H1 (cell line): ENCODE measurements at regions not wholly inside any gene's neighbourhood (a gene's known extent, or its start where the extent isn't known, plus 50 kb on each side); places are given as distances from the start of the nearest gene placed in this dataset.

ENCODE experiments used
- CTCF ChIA-PET: fragments of 300-600 bp; sonication (Branson Sonifier 250); formaldehyde crosslinking; loops from one replicate; lab custom pipeline; 2021; ENCODE audit not compliant: partially characterized antibody; lab: Charles Lee
- POLR2A ChIA-PET: fragments of 300-600 bp; sonication (Branson Sonifier 250); formaldehyde crosslinking; loops from one replicate; lab custom pipeline; 2021; ENCODE audit warnings: inconsistent platforms; ENCODE audit not compliant: partially characterized antibody; lab: Charles Lee
- DNase-seq, 2 experiments: peaks; one replicate each; pipeline versions ENCODE4 v3.0.0 to v3.0.0-alpha.2; 2010 to 2022; ENCODE audit warnings: low spot score in 2 of 2, low read depth in 1 of 2, mixed read lengths in 1 of 2
- FAIRE-seq: peaks from 2 replicates; lab custom pipeline; 2011; peaks lifted over from hg19 to GRCh38; lab: Jason Lieb, UNC
- H2AFZ ChIP-seq: 2 replicates; pipeline ENCODE4 v1.8.1; 2012; ENCODE audit warnings: low read length, inconsistent platforms
- H2AK5ac ChIP-seq: 2 replicates; pipeline ENCODE4 v1.6.1; 2013; ENCODE audit warnings: low read depth, low read length
- H2BK120ac ChIP-seq: replicated peaks from 2 replicates; pipeline ENCODE3; 2013; ENCODE audit warnings: low read depth, low read length, inconsistent platforms
- H2BK12ac ChIP-seq: 2 replicates; pipeline ENCODE4 v1.6.1; 2013; ENCODE audit warnings: low read depth, low read length
- H2BK15ac ChIP-seq: 2 replicates; pipeline ENCODE4 v1.6.1; 2013; ENCODE audit warnings: low read length
- H2BK20ac ChIP-seq: 2 replicates; pipeline ENCODE4 v1.6.1; 2013; ENCODE audit warnings: low read length
- H2BK5ac ChIP-seq: 2 replicates; pipeline ENCODE4 v1.6.1; 2013; ENCODE audit warnings: low read depth, low read length
- H3K14ac ChIP-seq: 2 replicates; pipeline ENCODE4 v1.6.1; 2013; ENCODE audit warnings: inconsistent platforms; ENCODE audit not compliant: insufficient read length
- H3K18ac ChIP-seq: 2 replicates; pipeline ENCODE4 v1.6.1; 2013; ENCODE audit warnings: low read length; ENCODE audit errors: extremely low read depth
- H3K23ac ChIP-seq: 2 replicates; pipeline ENCODE4 v1.6.1; 2013; ENCODE audit warnings: inconsistent platforms; ENCODE audit not compliant: insufficient read length
- H3K23me2 ChIP-seq: 2 replicates; pipeline ENCODE4 v1.6.1; 2013; ENCODE audit warnings: low read depth, low read length
- H3K27ac ChIP-seq: 2 replicates; pipeline ENCODE4 v1.6.1; 2011; ENCODE audit warnings: low read depth, low read length, inconsistent platforms
- H3K27me3 ChIP-seq, 4 experiments: replicated peaks in 1 of 4; 1 replicate in 1 of 4; 2 replicates in 3 of 4; pipeline versions ENCODE4 v1.6.1 to v1.8.1; 2011 to 2013; ENCODE audit warnings: low read length in 3 of 4, mild to moderate bottlenecking in 3 of 4, inconsistent platforms in 2 of 4, mixed read lengths in 2 of 4, moderate library complexity in 1 of 4; ENCODE audit not compliant: control insufficient read depth in 3 of 4, insufficient read depth in 3 of 4; ENCODE audit errors: extremely low read depth in 1 of 4
- H3K36me3 ChIP-seq, 4 experiments: 2 replicates each; pipeline versions ENCODE4 v1.6.1 to v1.8.1; 2011 to 2013; ENCODE audit warnings: mild to moderate bottlenecking in 4 of 4, low read length in 3 of 4, moderate library complexity in 2 of 4, control low read depth in 1 of 4, inconsistent platforms in 1 of 4; ENCODE audit not compliant: insufficient read depth in 4 of 4, control insufficient read depth in 2 of 4
- H3K4ac ChIP-seq: replicated peaks from 2 replicates; pipeline ENCODE3; 2013; ENCODE audit warnings: low read length, low read depth, mixed read lengths, inconsistent platforms; ENCODE audit not compliant: insufficient read length
- H3K4me1 ChIP-seq, 4 experiments: replicated peaks in 1 of 4; 1 replicate in 1 of 4; 2 replicates in 3 of 4; pipeline versions ENCODE4 v1.6.1 to v1.8.1; 2011 to 2013; ENCODE audit warnings: low read length in 3 of 4, inconsistent platforms in 2 of 4, mixed read lengths in 1 of 4; ENCODE audit not compliant: insufficient read depth in 4 of 4, control insufficient read depth in 3 of 4
- H3K4me2 ChIP-seq, 2 experiments: 2 replicates each; pipeline versions ENCODE4 v1.6.1 to v1.8.1; 2011 to 2013; ENCODE audit warnings: low read depth in 2 of 2, low read length in 2 of 2, control low read depth in 1 of 2, inconsistent platforms in 1 of 2, mild to moderate bottlenecking in 1 of 2; ENCODE audit not compliant: insufficient read depth in 1 of 2
- H3K4me3 ChIP-seq, 4 experiments: fragments of 200-600, 300-600 bp in 1 of 4; sonication (generic), shearing (Covaris generic), sonication (Bioruptor Twin) in 1 of 4; 2 replicates each; pipeline versions ENCODE4 v1.5.1 to v1.8.1; 2011 to 2016; ENCODE audit warnings: low read length in 4 of 4, low read depth in 3 of 4, control low read depth in 2 of 4, inconsistent platforms in 2 of 4, mild to moderate bottlenecking in 2 of 4, mixed read lengths in 1 of 4, moderate library complexity in 1 of 4; ENCODE audit not compliant: insufficient read depth in 2 of 4; ENCODE audit errors: extremely low read depth in 1 of 4
- H3K56ac ChIP-seq: replicated peaks from 2 replicates; pipeline ENCODE3; 2013; ENCODE audit warnings: low read depth, mild to moderate bottlenecking, mixed read lengths, low read length, inconsistent platforms; ENCODE audit not compliant: insufficient read length
- H3K79me1 ChIP-seq: 2 replicates; pipeline ENCODE4 v1.6.1; 2013; ENCODE audit warnings: low read depth, low read length, control low read depth
- H3K79me2 ChIP-seq, 2 experiments: 2 replicates each; pipeline versions ENCODE4 v1.6.1 to v1.8.1; 2012 to 2013; ENCODE audit warnings: low read length in 2 of 2, mild to moderate bottlenecking in 2 of 2, inconsistent platforms in 1 of 2; ENCODE audit not compliant: insufficient read depth in 2 of 2, control insufficient read depth in 1 of 2
- H3K9ac ChIP-seq, 4 experiments: replicated peaks in 1 of 4; 1 replicate in 1 of 4; 2 replicates in 3 of 4; pipeline versions ENCODE4 v1.6.1 to v1.8.1; 2011 to 2013; ENCODE audit warnings: low read depth in 3 of 4, low read length in 3 of 4, control low read depth in 2 of 4, mild to moderate bottlenecking in 2 of 4, moderate library complexity in 2 of 4, inconsistent platforms in 1 of 4; ENCODE audit errors: extremely low read depth in 1 of 4
- H3K9me3 ChIP-seq, 2 experiments: 2 replicates each; pipeline versions ENCODE4 v1.6.1 to v1.8.1; 2012 to 2013; ENCODE audit warnings: mild to moderate bottlenecking in 2 of 2, moderate library complexity in 2 of 2, control low read depth in 1 of 2, inconsistent platforms in 1 of 2, low read depth in 1 of 2, low read length in 1 of 2, mixed read lengths in 1 of 2; ENCODE audit not compliant: insufficient read depth in 2 of 2
- H4K20me1 ChIP-seq, 2 experiments: replicated peaks in 1 of 2; 2 replicates each; pipeline versions ENCODE3 to v1.8.1; 2011 to 2013; ENCODE audit warnings: inconsistent platforms in 2 of 2, low read length in 2 of 2, mild to moderate bottlenecking in 1 of 2; ENCODE audit not compliant: insufficient read depth in 2 of 2, control insufficient read depth in 1 of 2
- H4K5ac ChIP-seq: 2 replicates; pipeline ENCODE4 v1.6.1; 2013; ENCODE audit warnings: low read length, low read depth, mixed read lengths, inconsistent platforms; ENCODE audit not compliant: insufficient read length
- H4K8ac ChIP-seq: 2 replicates; pipeline ENCODE4 v1.8.0; 2013; ENCODE audit warnings: mild to moderate bottlenecking, moderate library complexity, low read length, inconsistent platforms; ENCODE audit not compliant: insufficient read depth; ENCODE audit errors: extremely low read depth
- H4K91ac ChIP-seq: replicated peaks from 2 replicates; pipeline ENCODE3; 2013; ENCODE audit warnings: low read length, mixed read lengths, inconsistent platforms; ENCODE audit not compliant: insufficient read length
- BRCA1 ChIP-seq: IDR thresholded peaks from 2 replicates; pipeline ENCODE4 v1.6.1; 2012; ENCODE audit warnings: low read depth, low read length, improper control_type of control experiment
- GTF2F1 ChIP-seq: IDR thresholded peaks from 2 replicates; pipeline ENCODE4 v1.6.1; 2012; ENCODE audit warnings: low read depth, low read length, improper control_type of control experiment, borderline replicate concordance
- SIRT6 ChIP-seq: IDR thresholded peaks from one replicate; pipeline ENCODE4 v1.7.1; 2012; ENCODE audit warnings: low read length, inconsistent platforms
- WGBS, 2 experiments: shearing (Covaris generic) in 1 of 2; methylation state at CpG; one replicate each; pipeline versions ENCODE4 v1.1.6 to v1.1.7; 2013 to 2015; ENCODE audit warnings: low lambda C conversion rate in 2 of 2, mixed read lengths in 2 of 2, inconsistent platforms in 1 of 2, low coverage in 1 of 2, missing lambda C conversion rate in 1 of 2; ENCODE audit not compliant: insufficient replicate concordance in 2 of 2, insufficient coverage in 1 of 2, insufficient read length in 1 of 2; ENCODE audit errors: extremely low coverage in 1 of 2, missing lambda C conversion rate in 1 of 2; 5-methylcytosine and 5-hydroxymethylcytosine counted together

DNA sequence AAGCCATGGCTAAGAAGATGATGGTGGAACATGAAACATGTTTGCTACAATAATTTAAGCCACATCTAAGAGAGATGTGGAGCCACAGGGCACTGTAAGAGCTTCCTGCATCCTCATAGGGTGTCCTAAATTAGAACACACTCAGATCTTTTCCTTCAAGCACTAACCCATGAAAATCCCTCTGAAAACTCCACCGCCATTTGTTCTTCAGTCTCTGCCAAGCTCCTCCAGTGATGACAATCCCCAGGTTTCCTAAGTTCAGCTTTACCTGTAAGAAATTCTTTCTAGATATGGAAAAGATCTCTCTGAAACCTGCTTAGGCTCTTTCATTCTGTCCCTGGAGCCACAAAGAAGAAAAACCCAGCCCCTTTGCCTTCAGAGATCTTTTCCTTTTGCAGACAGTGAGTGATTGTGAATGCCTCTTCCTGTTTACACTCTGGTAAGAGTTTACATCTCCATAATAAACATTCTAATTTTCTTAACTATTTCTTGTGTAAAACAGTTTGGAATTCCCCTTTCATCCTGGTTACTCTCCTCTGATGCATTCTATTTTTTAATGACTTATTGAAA is 907.2 kb downstream of the VRK1 start:
- Histone ChIP-seq H4K20me1 (no peaks in the 10 kb centered on the region), H3K23me2 (no peaks in the 10 kb centered on the region), H3K4me1 (peaks cover 0 to 8% (median 2%) of the 10 kb centered on the region in 4 experiments; a peak in 3 of 7 replicates), H3K4me2 (no peak overlapping the region), H4K8ac (no peak overlapping the region), H3K9ac (no peak overlapping the region), H3K14ac (no peak overlapping the region), H2BK12ac (0 out of 2 replicates have a peak overlapping the region, but pooled peaks have one; percentile 32), H2BK15ac (no peak overlapping the region), H2AFZ (no peak overlapping the region), H3K27me3 (no peaks in the 10 kb centered on the region; a peak in 1 of 7 replicates), H3K23ac (no peak overlapping the region), H2BK120ac (peak overlapping the region; percentile 30), H3K9me3 (peaks cover 2 to 10% of the 10 kb centered on the region in 2 experiments; a peak in 3 of 4 replicates), H2BK20ac (peak overlapping the region; percentile 16; the same call in 1 of the 2 replicates), H3K27ac (no peak overlapping the region), H4K91ac (peak overlapping the region; percentile 22), H3K18ac (peak overlapping the region; percentile 38; the same call in 1 of the 2 replicates), H2BK5ac (peak overlapping the region; percentile 86; the same call in 1 of the 2 replicates), H2AK5ac (no peak overlapping the region; the same call in 1 of the 2 replicates), H3K79me1 (no peaks in the 10 kb centered on the region), H3K36me3 (no peaks in the 10 kb centered on the region), H3K4me3 (no peak overlapping the region; a peak in 1 of 8 replicates), H4K5ac (no peak overlapping the region), H3K79me2 (no peaks in the 10 kb centered on the region), H3K56ac (no peak overlapping the region), H3K4ac (no peak overlapping the region)
- 100% methylated on average over 1 of the region's 1 CpG; no CpG with 5 or more reads in 1 of the 2 experiments for WGBS, 2 experiments
- no peak for DNase-seq
- TF ChIP-seq BRCA1 (no peak), SIRT6 (no peak), GTF2F1 (no peak)
- no peak for FAIRE-seq
- CTCF ChIA-PET = no interaction called here
- POLR2A ChIA-PET = no interaction called here
